Astrocyte of the hippocampus (primary cell): ENCODE measurements at regions not wholly inside any gene's neighbourhood (a gene's known extent, or its start where the extent isn't known, plus 50 kb on each side); places are given as distances from the start of the nearest gene placed in this dataset.
A peak's percentile ranks its signal among the peaks of the same experiment; 100 is the strongest.

Experiments used
- DNase-seq: peaks from one replicate; pipeline ENCODE4 v3.0.0; 2011; ENCODE audit warnings: low read depth, low spot score

- DNase-seq: no peak
Measured at GRCh38 chr12:13686260-13686659, 295.1 kb downstream of the GRIN2B start.

- DNase-seq: no peak
Measured at GRCh38 chr12:13680916-13681315, 300.5 kb downstream of the GRIN2B start.

GRCh38 chr12:13676880-13677279 is 304.5 kb downstream of the GRIN2B start:
- no peak for DNase-seq

GRCh38 chr12:13670285-13670866 is 311.0 kb downstream of the GRIN2B start:
- no peak for DNase-seq

GRCh38 chr12:13668880-13669279 is 312.5 kb downstream of the GRIN2B start:
- no peak for DNase-seq

- DNase-seq: no peak
Measured at GRCh38 chr12:13666806-13667205, 314.6 kb downstream of the GRIN2B start.

- DNase-seq: peak; percentile 77
Measured at GRCh38 chr12:13661005-13661887, 320.2 kb downstream of the GRIN2B start.

- no peak for DNase-seq
Measured at GRCh38 chr12:13654456-13654855, 326.9 kb downstream of the GRIN2B start.

- no peak for DNase-seq
Measured at GRCh38 chr12:13652105-13652504, 329.3 kb downstream of the GRIN2B start.

- no peak for DNase-seq
Measured at GRCh38 chr12:13635709-13636108, 345.7 kb downstream of the GRIN2B start.

- peak; percentile 75 for DNase-seq
Measured at GRCh38 chr12:13631873-13632272, 349.5 kb downstream of the GRIN2B start.

- DNase-seq: no peak
Measured at GRCh38 chr12:13630354-13630753, 351.0 kb downstream of the GRIN2B start.

- DNase-seq: no peak
Measured at GRCh38 chr12:13628067-13628466, 353.3 kb downstream of the GRIN2B start.

- no peak for DNase-seq
Measured at GRCh38 chr12:13627536-13627935, 353.9 kb downstream of the GRIN2B start.

GRCh38 chr12:13613297-13613696 is 368.1 kb downstream of the GRIN2B start:
- no peak for DNase-seq

- DNase-seq: no peak
Measured at GRCh38 chr12:13609894-13610679, 371.3 kb downstream of the GRIN2B start.

GRCh38 chr12:13606290-13606689 is 375.1 kb downstream of the GRIN2B start:
- DNase-seq: no peak

- DNase-seq: no peak
Measured at GRCh38 chr12:13603953-13604352, 377.4 kb downstream of the GRIN2B start.

- DNase-seq: no peak
Measured at GRCh38 chr12:13602172-13602571, 379.2 kb downstream of the GRIN2B start.

- DNase-seq: peak; percentile 45
Measured at GRCh38 chr12:13599176-13599575, 382.2 kb downstream of the GRIN2B start.

GRCh38 chr12:13597837-13598236 is 383.6 kb downstream of the GRIN2B start:
- no peak for DNase-seq

- DNase-seq: no peak
Measured at GRCh38 chr12:13597166-13597565, 384.2 kb downstream of the GRIN2B start.
